ENCODE measurements at regions not wholly inside any gene's neighbourhood (a gene's known extent, or its start where the extent isn't known, plus 50 kb on each side); places are given as distances from the start of the nearest gene placed in this dataset.
"Not testable (repeated sequence)": the region's sequence is repeated elsewhere in the genome, so short reads cannot be mapped to it uniquely, and the experiment has no call there.

GRCh38 chr9:30622561-30622960 is 1761.9 kb upstream of the ACO1 start:
- Histone ChIP-seq H3K36me3 (no peaks in the 10 kb centered on the region), H3K27ac (no peak overlapping the region), H3K4me3 (no peak overlapping the region), H3K27me3 (no peaks in the 10 kb centered on the region), H3K9me3 (no peaks in the 10 kb centered on the region), H3K4me1 (no peaks in the 10 kb centered on the region)
- TF ChIP-seq, protein P1, sequence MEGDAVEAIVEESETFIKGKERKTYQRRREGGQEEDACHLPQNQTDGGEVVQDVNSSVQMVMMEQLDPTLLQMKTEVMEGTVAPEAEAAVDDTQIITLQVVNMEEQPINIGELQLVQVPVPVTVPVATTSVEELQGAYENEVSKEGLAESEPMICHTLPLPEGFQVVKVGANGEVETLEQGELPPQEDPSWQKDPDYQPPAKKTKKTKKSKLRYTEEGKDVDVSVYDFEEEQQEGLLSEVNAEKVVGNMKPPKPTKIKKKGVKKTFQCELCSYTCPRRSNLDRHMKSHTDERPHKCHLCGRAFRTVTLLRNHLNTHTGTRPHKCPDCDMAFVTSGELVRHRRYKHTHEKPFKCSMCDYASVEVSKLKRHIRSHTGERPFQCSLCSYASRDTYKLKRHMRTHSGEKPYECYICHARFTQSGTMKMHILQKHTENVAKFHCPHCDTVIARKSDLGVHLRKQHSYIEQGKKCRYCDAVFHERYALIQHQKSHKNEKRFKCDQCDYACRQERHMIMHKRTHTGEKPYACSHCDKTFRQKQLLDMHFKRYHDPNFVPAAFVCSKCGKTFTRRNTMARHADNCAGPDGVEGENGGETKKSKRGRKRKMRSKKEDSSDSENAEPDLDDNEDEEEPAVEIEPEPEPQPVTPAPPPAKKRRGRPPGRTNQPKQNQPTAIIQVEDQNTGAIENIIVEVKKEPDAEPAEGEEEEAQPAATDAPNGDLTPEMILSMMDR (IDR thresholded peaks at IDR 0.05), result no peak
- no peak for TF ChIP-seq POLR2AphosphoS5 (IDR thresholded peaks at IDR 0.05)
- TF ChIP-seq EP300 (IDR thresholded peaks at IDR 0.05), result no peak
- no peak for DNase-seq
- intact Hi-C loops (cut with DNase I), result no loop called here
- 83 to 88% methylated on average over 4 of the region's 4 CpGs for WGBS, 2 donors

DNA sequence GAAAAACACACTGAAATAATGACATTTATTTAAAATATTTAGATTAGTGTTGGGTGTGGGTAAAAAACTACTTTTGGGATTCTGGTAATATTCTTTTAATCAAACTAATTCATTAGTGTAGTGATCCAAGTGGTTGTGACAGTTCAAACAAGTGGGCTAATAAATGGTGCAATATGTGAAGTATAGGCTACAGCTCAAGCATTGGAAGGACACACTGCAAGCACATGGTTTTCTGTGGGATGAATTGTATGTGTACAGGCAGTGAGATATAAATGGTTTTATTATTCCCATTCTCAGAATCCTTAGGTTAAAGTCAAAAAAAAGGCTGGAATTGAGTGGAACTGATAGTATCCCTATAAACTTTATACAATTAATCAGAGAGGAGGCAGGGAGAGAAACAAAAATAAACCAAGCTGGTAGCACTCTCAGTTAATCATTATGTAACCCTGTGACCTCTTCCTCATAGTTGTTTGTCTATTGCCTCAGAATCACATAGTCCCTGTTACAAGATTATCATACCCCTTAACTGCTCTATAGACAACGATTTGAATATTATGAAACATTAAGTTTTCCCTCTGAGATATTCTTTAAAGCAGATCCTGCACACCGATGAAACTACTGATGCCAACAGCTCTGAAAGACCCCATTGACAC is 1755.4 kb upstream of the ACO1 start:
- intact Hi-C loops (cut with DNase I), result no loop called here
- Histone ChIP-seq H3K36me3 (no peaks in the 10 kb centered on the region), H3K27me3 (no peaks in the 10 kb centered on the region), H3K4me3 (no peak overlapping the region), H3K4me1 (no peaks in the 10 kb centered on the region), H3K9me3 (no peaks in the 10 kb centered on the region), H3K27ac (no peak overlapping the region)
- no peak for DNase-seq
- WGBS, 2 donors, result 39 to 71% methylated on average over 2 of the region's 2 CpGs
- TF ChIP-seq, protein P1 (IDR thresholded peaks at IDR 0.05), result no peak
- TF ChIP-seq POLR2A (IDR thresholded peaks at IDR 0.05), result no peak
- no peak for TF ChIP-seq POLR2AphosphoS5 (IDR thresholded peaks at IDR 0.05)
- no peak for TF ChIP-seq EP300 (IDR thresholded peaks at IDR 0.05)

DNA sequence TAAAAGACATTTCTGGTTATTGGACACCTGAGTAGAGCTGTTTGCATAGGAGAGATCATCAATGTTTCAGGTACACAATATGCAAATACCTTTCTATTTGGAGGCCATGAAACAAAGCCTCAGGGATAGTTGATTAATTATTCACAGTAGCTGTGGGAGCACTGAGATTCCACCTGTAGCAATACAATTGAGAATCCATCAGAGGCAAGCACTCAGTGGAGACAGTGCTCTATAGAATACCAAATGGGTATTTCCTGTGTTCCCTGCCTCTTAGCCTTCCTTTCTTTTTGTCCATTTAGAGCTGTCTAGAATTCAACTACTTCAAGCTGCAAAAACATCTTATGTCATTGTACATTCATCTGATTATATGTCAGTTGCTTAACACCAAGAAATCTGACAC is 1754.0 kb upstream of the ACO1 start:
- Histone ChIP-seq H3K9me3 (no peaks in the 10 kb centered on the region), H3K4me3 (no peak overlapping the region), H3K4me1 (no peaks in the 10 kb centered on the region), H3K27ac (no peak overlapping the region), H3K27me3 (no peaks in the 10 kb centered on the region), H3K36me3 (no peaks in the 10 kb centered on the region)
- DNase-seq, result no peak
- intact Hi-C loops (cut with DNase I), result no loop called here
- TF ChIP-seq POLR2AphosphoS5 (IDR thresholded peaks at IDR 0.05), result no peak
- TF ChIP-seq EP300 (IDR thresholded peaks at IDR 0.05), result no peak
- no peak for TF ChIP-seq POLR2A (IDR thresholded peaks at IDR 0.05)
- TF ChIP-seq, protein P1 (IDR thresholded peaks at IDR 0.05), result no peak

DNA sequence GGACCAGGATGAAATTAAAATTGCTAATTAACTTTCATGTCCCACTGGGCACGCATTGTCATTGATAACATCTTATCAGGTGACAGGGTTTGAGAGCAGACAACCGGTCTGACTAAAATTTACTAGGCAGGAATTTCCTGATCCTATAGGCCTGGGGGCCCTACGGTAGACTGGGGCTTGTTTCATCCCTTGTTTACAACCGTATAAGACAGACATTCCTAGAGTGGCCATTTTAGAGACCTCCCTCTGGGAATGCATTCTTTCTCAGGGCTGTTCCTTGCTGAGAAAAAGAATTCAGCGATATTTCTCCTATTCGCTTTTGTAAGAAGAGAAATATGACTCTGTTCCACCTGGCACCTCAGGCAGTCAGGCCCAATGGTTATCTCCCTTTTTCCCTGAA is 1737.8 kb upstream of the ACO1 start:
- WGBS, 2 donors, result 90 to 91% methylated on average over 6 of the region's 6 CpGs
- H3K27ac ChIP-seq; H3K4me1 ChIP-seq; H3K27me3 ChIP-seq; DNase-seq; H3K9me3 ChIP-seq; H3K36me3 ChIP-seq; H3K4me3 ChIP-seq; intact Hi-C loops (cut with DNase I): not testable (repeated sequence)

- no peaks in the 10 kb centered on the region for H3K27me3 ChIP-seq
- 75 to 80% methylated on average over 5 of the region's 5 CpGs for WGBS, 2 donors
- H3K4me1 ChIP-seq, result no peaks in the 10 kb centered on the region
- H3K4me3 ChIP-seq, result no peak overlapping the region
- no peak overlapping the region for H3K27ac ChIP-seq
- no peaks in the 10 kb centered on the region for H3K9me3 ChIP-seq
- intact Hi-C loops (cut with DNase I), result no loop called here
- no peak for DNase-seq
- no peaks in the 10 kb centered on the region for H3K36me3 ChIP-seq
- TF ChIP-seq, protein P1 (IDR thresholded peaks at IDR 0.05), result no peak
- TF ChIP-seq POLR2AphosphoS5 (IDR thresholded peaks at IDR 0.05) (no peak), POLR2A (IDR thresholded peaks at IDR 0.05) (no peak), EP300 (IDR thresholded peaks at IDR 0.05) (no peak)
Observed at GRCh38 chr9:30661925-30662324, 1722.5 kb upstream of the ACO1 start.

Measured in sigmoid colon (tissue), 6 donors.